ENCODE measurements at regions not wholly inside any gene's neighbourhood (a gene's known extent, or its start where the extent isn't known, plus 50 kb on each side); places are given as distances from the start of the nearest gene placed in this dataset.

- H3K27ac ChIP-seq = no peak overlapping the region
- no peak for DNase-seq (ENCODE audit: low read depth, low spot score)
Observed at GRCh38 chr6:24060982-24061754, 64.8 kb upstream of the NRSN1 start.

- DNase-seq (ENCODE audit: low read depth, low spot score) = no peak
Observed at GRCh38 chr6:24064106-24064505, 61.9 kb upstream of the NRSN1 start.

GRCh38 chr6:24064832-24065231 is 61.2 kb upstream of the NRSN1 start:
- DNase-seq (ENCODE audit: low read depth, low spot score) = no peak
- H3K27ac ChIP-seq = no peak overlapping the region

More at GRCh38 chr6:24064106-24064505, 61.9 kb upstream of the NRSN1 start:
- no peak overlapping the region for H3K27ac ChIP-seq

- no peak for DNase-seq (ENCODE audit: low read depth, low spot score)
- H3K27ac ChIP-seq = no peak overlapping the region
Observed at GRCh38 chr6:24069526-24069925, 56.5 kb upstream of the NRSN1 start.

- no peak for DNase-seq (ENCODE audit: low read depth, low spot score)
- no peak overlapping the region for H3K27ac ChIP-seq
Observed at GRCh38 chr6:24072038-24072746, 53.8 kb upstream of the NRSN1 start.

GRCh38 chr6:24076011-24076410 is 50.0 kb upstream of the NRSN1 start:
- no peak overlapping the region for H3K27ac ChIP-seq
- DNase-seq (ENCODE audit: low read depth, low spot score) = no peak

All from epithelial cell of prostate (primary cell).